WI38 (cell line): ENCODE measurements at regions not wholly inside any gene's neighbourhood (a gene's known extent, or its start where the extent isn't known, plus 50 kb on each side); places are given as distances from the start of the nearest gene placed in this dataset.

Source experiments
- H3K4me3 ChIP-seq: 2 replicates; pipeline ENCODE4 v1.5.1; 2011; ENCODE audit warnings: low read depth, mild to moderate bottlenecking, control low read depth, low read length
- CTCF ChIP-seq: IDR thresholded peaks from 2 replicates; pipeline ENCODE4 v1.5.1; 2012; ENCODE audit warnings: low read depth, mild to moderate bottlenecking, control low read depth, low read length

- H3K4me3 ChIP-seq: no peak overlapping the region
- no peak for TF ChIP-seq CTCF
Measured at GRCh38 chr12:126354633-126355032, 1289.4 kb downstream of the AACS start.

GRCh38 chr12:126355346-126355745 lies 1290.1 kb downstream of the AACS start:
- H3K4me3 ChIP-seq: no peak overlapping the region
- no peak for TF ChIP-seq CTCF

- H3K4me3 ChIP-seq: no peak overlapping the region
- no peak for TF ChIP-seq CTCF
Measured at GRCh38 chr12:126358806-126359205, 1293.6 kb downstream of the AACS start.

GRCh38 chr12:126359216-126359615 lies 1294.0 kb downstream of the AACS start:
- TF ChIP-seq CTCF: no peak
- H3K4me3 ChIP-seq: no peak overlapping the region

GRCh38 chr12:126361804-126362203 lies 1296.6 kb downstream of the AACS start:
- H3K4me3 ChIP-seq: no peak overlapping the region

GRCh38 chr12:126362493-126362892 lies 1297.3 kb downstream of the AACS start:
- H3K4me3 ChIP-seq: no peak overlapping the region
- no peak for TF ChIP-seq CTCF

More at GRCh38 chr12:126361804-126362203, 1296.6 kb downstream of the AACS start:
- no peak for TF ChIP-seq CTCF

- H3K4me3 ChIP-seq: no peak overlapping the region
- TF ChIP-seq CTCF: no peak
Measured at GRCh38 chr12:126362964-126363363, 1297.7 kb downstream of the AACS start.
